Brain microvascular endothelial cell (primary cell): ENCODE measurements at regions not wholly inside any gene's neighbourhood (a gene's known extent, or its start where the extent isn't known, plus 50 kb on each side); places are given as distances from the start of the nearest gene placed in this dataset.

Experiments used
- DNase-seq: peaks from one replicate; pipeline ENCODE4 v3.0.0-alpha.2; 2020
- H3K27ac ChIP-seq: fragments of 250-450 bp; sonication (Bioruptor Pico); 2 replicates; pipeline ENCODE4 v1.5.1; 2020; ENCODE audit warnings: mild to moderate bottlenecking, moderate library complexity
- H3K27me3 ChIP-seq: fragments of 250-450 bp; sonication (Bioruptor Pico); replicated peaks from 2 replicates; pipeline ENCODE4 v1.5.1; 2020; ENCODE audit warnings: mild to moderate bottlenecking
- H3K36me3 ChIP-seq: fragments of 250-450 bp; sonication (Bioruptor Pico); replicated peaks from 2 replicates; pipeline ENCODE4 v1.5.1; 2020; ENCODE audit warnings: mild to moderate bottlenecking
- H3K4me3 ChIP-seq: 2 replicates; pipeline ENCODE4 v1.5.1; 2011; ENCODE audit warnings: low read depth, mild to moderate bottlenecking, control low read depth, low read length, moderate library complexity
- in situ Hi-C: cut with HindIII; loops from 2 replicates; pipeline ENCODE4 v1.10.0; 2017; ENCODE audit warnings: low sequenced_read_pairs, low pct_ligation_motif_present
- TF ChIP-seq, protein P1 (sequence below): IDR thresholded peaks from 2 replicates; pipeline ENCODE4 v1.5.1; 2011; ENCODE audit warnings: low read depth, mild to moderate bottlenecking, moderate library complexity, low read length, control low read depth, inconsistent platforms; ENCODE audit errors: missing control alignments

DNA sequence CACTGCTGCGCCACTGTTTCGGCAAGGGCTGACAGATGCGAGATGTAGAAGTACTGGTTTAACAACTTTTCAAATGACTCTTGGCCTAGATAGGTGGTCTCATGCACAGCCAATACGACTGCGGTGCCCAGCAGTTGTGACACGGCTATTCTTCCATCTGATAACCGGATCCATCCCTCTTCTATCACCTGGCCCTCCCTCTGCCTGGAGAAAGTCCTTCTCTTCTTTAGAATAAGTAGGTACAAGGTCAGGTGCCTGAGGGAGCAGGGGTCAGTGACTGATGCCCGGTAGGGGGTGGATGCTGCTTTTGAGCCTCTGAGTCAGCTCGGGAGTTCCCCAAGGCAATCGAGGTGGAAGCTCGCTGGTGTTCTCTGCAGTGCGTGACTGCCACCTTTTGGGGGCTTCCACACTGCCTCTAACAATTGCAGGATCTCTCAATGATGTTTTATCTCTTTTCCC lies 166.8 kb upstream of the GRIK2 start:
- Histone ChIP-seq H3K27ac (no peak overlapping the region), H3K27me3 (no peaks in the 10 kb centered on the region), H3K4me3 (no peak overlapping the region), H3K36me3 (no peaks in the 10 kb centered on the region)
- TF ChIP-seq, protein P1, sequence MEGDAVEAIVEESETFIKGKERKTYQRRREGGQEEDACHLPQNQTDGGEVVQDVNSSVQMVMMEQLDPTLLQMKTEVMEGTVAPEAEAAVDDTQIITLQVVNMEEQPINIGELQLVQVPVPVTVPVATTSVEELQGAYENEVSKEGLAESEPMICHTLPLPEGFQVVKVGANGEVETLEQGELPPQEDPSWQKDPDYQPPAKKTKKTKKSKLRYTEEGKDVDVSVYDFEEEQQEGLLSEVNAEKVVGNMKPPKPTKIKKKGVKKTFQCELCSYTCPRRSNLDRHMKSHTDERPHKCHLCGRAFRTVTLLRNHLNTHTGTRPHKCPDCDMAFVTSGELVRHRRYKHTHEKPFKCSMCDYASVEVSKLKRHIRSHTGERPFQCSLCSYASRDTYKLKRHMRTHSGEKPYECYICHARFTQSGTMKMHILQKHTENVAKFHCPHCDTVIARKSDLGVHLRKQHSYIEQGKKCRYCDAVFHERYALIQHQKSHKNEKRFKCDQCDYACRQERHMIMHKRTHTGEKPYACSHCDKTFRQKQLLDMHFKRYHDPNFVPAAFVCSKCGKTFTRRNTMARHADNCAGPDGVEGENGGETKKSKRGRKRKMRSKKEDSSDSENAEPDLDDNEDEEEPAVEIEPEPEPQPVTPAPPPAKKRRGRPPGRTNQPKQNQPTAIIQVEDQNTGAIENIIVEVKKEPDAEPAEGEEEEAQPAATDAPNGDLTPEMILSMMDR: peak; percentile 75
- peak; percentile 69 for DNase-seq
- in situ Hi-C loops: no loop called here

DNA sequence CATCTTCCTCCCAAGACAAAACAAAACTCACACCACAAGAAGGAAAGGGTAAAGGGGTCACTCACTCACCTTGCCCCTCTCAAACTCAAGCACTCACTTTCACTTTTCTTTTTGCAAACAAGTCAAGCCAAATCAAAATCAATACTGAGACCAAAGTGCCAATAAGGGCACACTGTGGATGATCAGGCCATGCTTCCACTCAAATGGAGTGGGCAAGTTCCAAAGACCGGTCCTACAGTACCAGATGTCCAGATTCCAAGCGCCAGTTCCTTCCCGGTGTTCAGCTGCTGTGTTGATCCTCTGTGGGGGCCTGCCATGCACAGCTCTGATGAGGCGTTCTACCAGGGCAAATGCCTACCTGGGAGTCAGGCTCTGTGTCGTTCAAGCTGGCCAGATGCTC lies 162.6 kb upstream of the GRIK2 start:
- in situ Hi-C loops: no loop called here
- no peak overlapping the region for H3K27ac ChIP-seq
- TF ChIP-seq, protein P1: no peak
- no peak for DNase-seq
- H3K27me3 ChIP-seq: no peaks in the 10 kb centered on the region
- no peaks in the 10 kb centered on the region for H3K36me3 ChIP-seq
- no peak overlapping the region for H3K4me3 ChIP-seq

DNA sequence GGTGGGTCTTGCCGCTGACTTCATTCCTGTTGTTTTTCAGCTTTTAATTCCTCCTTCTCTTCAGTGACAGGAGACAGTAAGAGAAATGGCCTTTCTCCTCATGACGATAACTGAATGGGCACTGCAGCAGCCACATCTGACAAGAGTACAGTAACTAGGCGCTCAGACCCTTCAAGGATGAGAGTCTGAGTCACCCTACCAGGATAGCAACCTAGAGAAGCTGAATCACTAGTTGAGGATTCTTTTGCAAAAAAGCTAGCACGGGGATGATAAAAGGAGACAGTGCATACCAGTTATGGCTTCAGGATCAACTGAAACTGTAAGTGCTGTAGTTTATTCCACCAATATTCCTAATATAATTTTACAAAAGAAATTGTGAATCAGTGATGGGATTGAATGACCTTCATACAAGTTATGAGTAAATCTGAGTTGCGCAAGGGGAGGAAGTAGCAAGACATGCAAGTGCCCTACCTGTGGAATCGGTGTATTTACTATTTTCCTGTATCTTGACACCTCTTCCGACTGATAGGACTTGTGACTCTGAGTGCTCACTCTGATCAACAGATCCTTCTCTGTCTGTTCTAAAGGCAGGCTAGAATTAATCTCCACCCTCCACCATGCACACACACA lies 161.8 kb upstream of the GRIK2 start:
- in situ Hi-C loops: no loop called here
- no peak overlapping the region for H3K27ac ChIP-seq
- DNase-seq: no peak
- TF ChIP-seq, protein P1: no peak
- H3K27me3 ChIP-seq: no peaks in the 10 kb centered on the region
- H3K4me3 ChIP-seq: no peak overlapping the region
- H3K36me3 ChIP-seq: no peaks in the 10 kb centered on the region

DNA sequence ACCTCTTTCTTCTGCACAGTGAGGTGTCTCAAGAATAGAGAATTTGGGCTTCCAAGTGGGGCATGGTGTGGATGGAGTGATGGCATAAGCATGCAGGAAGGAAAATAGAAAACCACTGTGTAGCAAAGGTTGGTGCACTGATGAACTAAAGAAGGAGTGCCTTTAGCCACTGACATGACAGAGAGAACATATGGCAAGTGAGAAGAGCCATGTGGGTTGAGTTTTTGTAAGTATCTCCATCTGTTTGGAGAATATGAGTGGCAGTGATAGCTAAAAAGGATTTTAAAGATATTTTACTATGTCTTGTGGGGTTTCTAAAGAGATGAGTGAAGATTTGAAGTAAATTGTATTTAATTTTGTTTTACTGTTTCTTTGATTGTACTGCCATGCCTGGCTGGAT lies 160.5 kb upstream of the GRIK2 start:
- Histone ChIP-seq H3K27ac (no peak overlapping the region), H3K27me3 (no peaks in the 10 kb centered on the region), H3K4me3 (no peak overlapping the region), H3K36me3 (no peaks in the 10 kb centered on the region)
- in situ Hi-C loops: no loop called here
- TF ChIP-seq, protein P1: no peak
- DNase-seq: no peak

DNA sequence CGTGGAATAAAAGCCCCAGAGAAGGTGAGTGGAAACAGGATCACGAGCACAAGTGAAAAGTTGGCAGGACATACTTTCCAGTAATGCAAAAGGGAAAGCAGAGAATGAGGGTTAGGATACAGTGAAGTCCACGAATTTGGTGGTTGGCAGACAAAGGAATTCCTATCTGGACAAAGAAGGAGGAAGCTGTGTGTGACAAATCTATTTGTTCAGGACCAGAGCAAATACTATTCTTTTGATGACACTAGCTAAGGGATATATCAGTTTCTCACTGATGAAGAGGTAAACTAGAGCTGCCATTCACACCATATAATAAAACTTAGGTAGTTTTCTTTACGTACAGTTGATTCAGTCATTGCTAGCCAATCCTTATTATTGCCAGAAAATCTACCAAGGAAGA lies 156.8 kb upstream of the GRIK2 start:
- H3K27ac ChIP-seq: no peak overlapping the region
- in situ Hi-C loops: no loop called here
- H3K36me3 ChIP-seq: no peaks in the 10 kb centered on the region
- DNase-seq: no peak
- no peak overlapping the region for H3K4me3 ChIP-seq
- TF ChIP-seq, protein P1: no peak
- no peaks in the 10 kb centered on the region for H3K27me3 ChIP-seq

DNA sequence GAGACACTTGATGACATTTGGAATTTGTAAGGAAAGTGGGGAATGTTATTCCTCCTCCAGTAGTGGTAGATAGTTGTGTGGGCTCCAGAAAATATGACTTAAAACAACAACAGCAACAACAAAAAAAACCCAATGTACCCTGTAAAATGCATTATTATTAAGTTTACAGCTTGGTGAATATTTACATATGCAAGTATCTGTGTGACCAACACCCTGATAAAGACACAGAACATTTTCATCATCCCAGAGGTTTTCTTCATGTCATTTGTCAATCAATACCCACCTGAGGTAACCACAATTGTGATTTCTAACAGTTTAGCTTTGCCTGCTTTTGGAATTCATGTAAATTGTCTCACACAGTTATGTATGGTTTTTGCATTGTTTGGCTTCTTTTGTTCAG lies 152.1 kb upstream of the GRIK2 start:
- in situ Hi-C loops: no loop called here
- H3K4me3 ChIP-seq: no peak overlapping the region
- TF ChIP-seq, protein P1: no peak

More for the DNA sequence above, 152.1 kb upstream of the GRIK2 start:
- Histone ChIP-seq H3K36me3 (no peaks in the 10 kb centered on the region), H3K27ac (no peak overlapping the region), H3K27me3 (no peaks in the 10 kb centered on the region)
- DNase-seq: no peak
